Naive thymus-derived CD4-positive, alpha-beta T cell (primary cell): ENCODE measurements at regions not wholly inside any gene's neighbourhood (a gene's known extent, or its start where the extent isn't known, plus 50 kb on each side); places are given as distances from the start of the nearest gene placed in this dataset.

Experiments used
- ATAC-seq: fragments of 150-1000 bp; cut with Tn5 transposase; 2 replicates; pipeline ENCODE4 v1.10.0; 2021; ENCODE audit warnings: mild to moderate bottlenecking, moderate library complexity
- CTCF ChIA-PET: fragments of 350-600 bp; sonication (Branson Sonifier 250); formaldehyde crosslinking; loops from one replicate; lab custom pipeline; 2021; ENCODE audit warnings: antibody characterized with exemption; lab: Charles Lee
- POLR2A ChIA-PET: fragments of 350-600 bp; sonication (Branson Sonifier 250); formaldehyde crosslinking; loops from one replicate; lab custom pipeline; 2021; ENCODE audit warnings: antibody characterized with exemption, inconsistent platforms; lab: Charles Lee
- DNase-seq, 9 donors: peaks; one replicate each; pipeline versions ENCODE4 v3.0.0 to v3.0.0-alpha.2; 2020 to 2022; ENCODE audit warnings: mixed read lengths in 1 of 9
- H3K27ac ChIP-seq: one replicate; pipeline ENCODE4 v1.7.0; 2013; ENCODE audit warnings: mild to moderate bottlenecking, low read depth, low read length, moderate library complexity
- H3K27me3 ChIP-seq, 2 donors: one replicate each; pipeline ENCODE4 v1.7.0; 2013; ENCODE audit warnings: low read length in 2 of 2, mild to moderate bottlenecking in 2 of 2, moderate library complexity in 2 of 2; ENCODE audit not compliant: control insufficient read depth in 2 of 2, insufficient read depth in 2 of 2
- H3K36me3 ChIP-seq, 3 experiments: 1 replicate in 2 of 3; 2 replicates in 1 of 3; pipeline ENCODE4 v1.7.0; 2013; ENCODE audit warnings: low read length in 3 of 3, mild to moderate bottlenecking in 3 of 3, moderate library complexity in 1 of 3; ENCODE audit not compliant: insufficient read depth in 3 of 3, control insufficient read depth in 2 of 3
- H3K4me1 ChIP-seq, 2 donors: one replicate each; pipeline ENCODE4 v1.7.0; 2013; ENCODE audit warnings: low read length in 2 of 2, mild to moderate bottlenecking in 2 of 2, moderate library complexity in 1 of 2; ENCODE audit not compliant: control insufficient read depth in 2 of 2, insufficient read depth in 2 of 2
- H3K4me3 ChIP-seq: 2 replicates; pipeline ENCODE4 v1.7.0; 2013; ENCODE audit warnings: mild to moderate bottlenecking, low read length
- H3K9me3 ChIP-seq, 3 experiments: 1 replicate in 2 of 3; 2 replicates in 1 of 3; pipeline ENCODE4 v1.7.0; 2013; ENCODE audit warnings: low read length in 3 of 3; ENCODE audit not compliant: control insufficient read depth in 2 of 3
- H3K27ac Mint-ChIP-seq, 9 donors: one replicate each; pipeline ENCODE4 v1.8.0; 2020 to 2022; ENCODE audit warnings: mixed read lengths in 9 of 9, mild to moderate bottlenecking in 8 of 9, moderate library complexity in 5 of 9, inconsistent platforms in 2 of 9
- H3K27me3 Mint-ChIP-seq, 5 donors: one replicate each; pipeline ENCODE4 v1.8.0; 2021 to 2022; ENCODE audit warnings: mixed read lengths in 5 of 5, mild to moderate bottlenecking in 1 of 5
- H3K36me3 Mint-ChIP-seq, 5 donors: one replicate each; pipeline ENCODE4 v1.8.0; 2020 to 2022; ENCODE audit warnings: mixed read lengths in 5 of 5, mild to moderate bottlenecking in 3 of 5, inconsistent platforms in 1 of 5
- H3K4me1 Mint-ChIP-seq, 7 donors: one replicate each; pipeline ENCODE4 v1.8.0; 2020 to 2022; ENCODE audit warnings: mixed read lengths in 7 of 7, mild to moderate bottlenecking in 3 of 7, inconsistent platforms in 1 of 7
- H3K4me3 Mint-ChIP-seq, 10 donors: one replicate each; pipeline ENCODE4 v1.8.0; 2020 to 2022; ENCODE audit warnings: mild to moderate bottlenecking in 10 of 10, mixed read lengths in 10 of 10, moderate library complexity in 6 of 10, inconsistent platforms in 2 of 10
- H3K9me3 Mint-ChIP-seq, 11 donors: one replicate each; pipeline ENCODE4 v1.8.0; 2020 to 2022; ENCODE audit warnings: mixed read lengths in 11 of 11, mild to moderate bottlenecking in 4 of 11, inconsistent platforms in 1 of 11, moderate library complexity in 1 of 11
- intact Hi-C, 2 donors: fragments of 100-400 bp; cut with micrococcal nuclease; formaldehyde crosslinking; loops; one replicate each; pipeline ENCODE4 v1.15.1; 2023

- Mint-ChIP-seq H3K36me3 (no peaks in the 10 kb centered on the region), H3K27me3 (no peaks in the 10 kb centered on the region), H3K4me3 (no peak overlapping the region), H3K4me1 (no peaks in the 10 kb centered on the region), H3K9me3 (peaks cover 0 to 24% (median 5%) of the 10 kb centered on the region in 11 donors), H3K27ac (no peak overlapping the region)
- Histone ChIP-seq H3K27me3 (no peaks in the 10 kb centered on the region), H3K4me1 (no peaks in the 10 kb centered on the region), H3K36me3 (no peaks in the 10 kb centered on the region), H3K9me3 (peaks cover 0 to 4% (median 0%) of the 10 kb centered on the region in 3 experiments), H3K4me3 (no peak overlapping the region), H3K27ac (no peak overlapping the region)
- ChIA-PET POLR2A (no interaction called here), CTCF (no interaction called here)
- ATAC-seq (no peak), DNase-seq (no peak)
- intact Hi-C loops = no loop called here
These were observed 1396.2 kb upstream of the PIK3C3 start for GRCh38 chr18:40558706-40559392.

GRCh38 chr18:40555914-40556313 is 1399.1 kb upstream of the PIK3C3 start:
- Histone ChIP-seq H3K27me3 (no peaks in the 10 kb centered on the region), H3K9me3 (peaks cover 0 to 4% (median 0%) of the 10 kb centered on the region in 3 experiments), H3K27ac (no peak overlapping the region), H3K36me3 (no peaks in the 10 kb centered on the region), H3K4me3 (no peak overlapping the region), H3K4me1 (no peaks in the 10 kb centered on the region)
- intact Hi-C loops = no loop called here
- Mint-ChIP-seq H3K27me3 (no peaks in the 10 kb centered on the region), H3K4me1 (no peaks in the 10 kb centered on the region), H3K9me3 (peaks cover 0 to 24% (median 5%) of the 10 kb centered on the region in 11 donors), H3K4me3 (no peak overlapping the region), H3K36me3 (no peaks in the 10 kb centered on the region), H3K27ac (no peak overlapping the region)
- ChIA-PET POLR2A (no interaction called here), CTCF (no interaction called here)
- ATAC-seq (no peak), DNase-seq (no peak)

- Histone ChIP-seq H3K9me3 (no peaks in the 10 kb centered on the region), H3K27me3 (no peaks in the 10 kb centered on the region), H3K4me3 (no peak overlapping the region), H3K27ac (no peak overlapping the region), H3K36me3 (no peaks in the 10 kb centered on the region), H3K4me1 (no peaks in the 10 kb centered on the region)
- peaks cover 0 to 25% (median 4%) of the 10 kb centered on the region in 11 donors for H3K9me3 Mint-ChIP-seq
- DNase-seq (no peak), ATAC-seq (no peak)
- ChIA-PET POLR2A (no interaction called here), CTCF (no interaction called here)
- intact Hi-C loops = no loop called here
- no peak overlapping the region for H3K4me3 Mint-ChIP-seq
- no peaks in the 10 kb centered on the region for H3K27me3 Mint-ChIP-seq
- no peak overlapping the region for H3K27ac Mint-ChIP-seq
- H3K36me3 Mint-ChIP-seq = no peaks in the 10 kb centered on the region
- H3K4me1 Mint-ChIP-seq = no peaks in the 10 kb centered on the region
These were observed 1402.0 kb upstream of the PIK3C3 start for GRCh38 chr18:40553029-40553428.

- Mint-ChIP-seq H3K4me1 (no peaks in the 10 kb centered on the region), H3K27ac (no peak overlapping the region), H3K27me3 (no peaks in the 10 kb centered on the region), H3K9me3 (peaks cover 0 to 41% (median 5%) of the 10 kb centered on the region in 11 donors), H3K36me3 (no peaks in the 10 kb centered on the region), H3K4me3 (no peak overlapping the region)
- intact Hi-C loops = no loop called here
- H3K9me3 ChIP-seq = peaks cover 0 to 5% (median 0%) of the 10 kb centered on the region in 3 experiments
- no peaks in the 10 kb centered on the region for H3K4me1 ChIP-seq
- no peak overlapping the region for H3K27ac ChIP-seq
- ChIA-PET CTCF (no interaction called here), POLR2A (no interaction called here)
- no peaks in the 10 kb centered on the region for H3K36me3 ChIP-seq
- DNase-seq (no peak), ATAC-seq (no peak)
- no peaks in the 10 kb centered on the region for H3K27me3 ChIP-seq
- H3K4me3 ChIP-seq = no peak overlapping the region
These were observed 1408.2 kb upstream of the PIK3C3 start for GRCh38 chr18:40546875-40547274.

GRCh38 chr18:40534723-40535122 is 1420.3 kb upstream of the PIK3C3 start:
- no peaks in the 10 kb centered on the region for H3K4me1 ChIP-seq
- Mint-ChIP-seq H3K4me1 (no peaks in the 10 kb centered on the region), H3K36me3 (no peaks in the 10 kb centered on the region), H3K9me3 (peaks cover 0 to 17% (median 6%) of the 10 kb centered on the region in 11 donors), H3K27ac (no peak overlapping the region), H3K27me3 (no peaks in the 10 kb centered on the region), H3K4me3 (no peak overlapping the region)
- CTCF ChIA-PET = no interaction called here
- H3K27ac ChIP-seq = no peak overlapping the region
- H3K27me3 ChIP-seq = no peaks in the 10 kb centered on the region
- POLR2A ChIA-PET = no interaction called here
- H3K36me3 ChIP-seq = no peaks in the 10 kb centered on the region
- DNase-seq (no peak), ATAC-seq (no peak)
- no peaks in the 10 kb centered on the region for H3K9me3 ChIP-seq
- no peak overlapping the region for H3K4me3 ChIP-seq
- intact Hi-C loops = no loop called here

GRCh38 chr18:40532046-40532445 is 1423.0 kb upstream of the PIK3C3 start:
- no peak overlapping the region for H3K4me3 ChIP-seq
- H3K4me3 Mint-ChIP-seq = no peak overlapping the region
- no peaks in the 10 kb centered on the region for H3K36me3 ChIP-seq
- H3K27ac ChIP-seq = no peak overlapping the region
- no peak overlapping the region for H3K27ac Mint-ChIP-seq
- H3K9me3 ChIP-seq = no peaks in the 10 kb centered on the region
- no peaks in the 10 kb centered on the region for H3K27me3 Mint-ChIP-seq
- H3K36me3 Mint-ChIP-seq = no peaks in the 10 kb centered on the region
- no peak for DNase-seq
- no peaks in the 10 kb centered on the region for H3K4me1 ChIP-seq
- ChIA-PET CTCF (no interaction called here), POLR2A (no interaction called here)
- H3K4me1 Mint-ChIP-seq = no peaks in the 10 kb centered on the region
- intact Hi-C loops = no loop called here
- no peaks in the 10 kb centered on the region for H3K27me3 ChIP-seq
- no peak for ATAC-seq
- peaks cover 0 to 15% (median 6%) of the 10 kb centered on the region in 11 donors for H3K9me3 Mint-ChIP-seq

- Histone ChIP-seq H3K9me3 (no peaks in the 10 kb centered on the region), H3K4me3 (no peak overlapping the region), H3K27ac (no peak overlapping the region), H3K36me3 (no peaks in the 10 kb centered on the region), H3K27me3 (no peaks in the 10 kb centered on the region), H3K4me1 (no peaks in the 10 kb centered on the region)
- POLR2A ChIA-PET = no interaction called here
- H3K9me3 Mint-ChIP-seq = peaks cover 0 to 12% (median 6%) of the 10 kb centered on the region in 11 donors
- no peaks in the 10 kb centered on the region for H3K36me3 Mint-ChIP-seq
- CTCF ChIA-PET = no interaction called here
- no peaks in the 10 kb centered on the region for H3K4me1 Mint-ChIP-seq
- intact Hi-C loops = no loop called here
- no peak overlapping the region for H3K27ac Mint-ChIP-seq
- no peaks in the 10 kb centered on the region for H3K27me3 Mint-ChIP-seq
- DNase-seq (no peak), ATAC-seq (no peak)
- no peak overlapping the region for H3K4me3 Mint-ChIP-seq
These were observed 1424.0 kb upstream of the PIK3C3 start for GRCh38 chr18:40531051-40531450.
